ENCODE measurements at regions not wholly inside any gene's neighbourhood (a gene's known extent, or its start where the extent isn't known, plus 50 kb on each side); places are given as distances from the start of the nearest gene placed in this dataset.
"Not testable (repeated sequence)": the region's sequence is repeated elsewhere in the genome, so short reads cannot be mapped to it uniquely, and the experiment has no call there.

DNA sequence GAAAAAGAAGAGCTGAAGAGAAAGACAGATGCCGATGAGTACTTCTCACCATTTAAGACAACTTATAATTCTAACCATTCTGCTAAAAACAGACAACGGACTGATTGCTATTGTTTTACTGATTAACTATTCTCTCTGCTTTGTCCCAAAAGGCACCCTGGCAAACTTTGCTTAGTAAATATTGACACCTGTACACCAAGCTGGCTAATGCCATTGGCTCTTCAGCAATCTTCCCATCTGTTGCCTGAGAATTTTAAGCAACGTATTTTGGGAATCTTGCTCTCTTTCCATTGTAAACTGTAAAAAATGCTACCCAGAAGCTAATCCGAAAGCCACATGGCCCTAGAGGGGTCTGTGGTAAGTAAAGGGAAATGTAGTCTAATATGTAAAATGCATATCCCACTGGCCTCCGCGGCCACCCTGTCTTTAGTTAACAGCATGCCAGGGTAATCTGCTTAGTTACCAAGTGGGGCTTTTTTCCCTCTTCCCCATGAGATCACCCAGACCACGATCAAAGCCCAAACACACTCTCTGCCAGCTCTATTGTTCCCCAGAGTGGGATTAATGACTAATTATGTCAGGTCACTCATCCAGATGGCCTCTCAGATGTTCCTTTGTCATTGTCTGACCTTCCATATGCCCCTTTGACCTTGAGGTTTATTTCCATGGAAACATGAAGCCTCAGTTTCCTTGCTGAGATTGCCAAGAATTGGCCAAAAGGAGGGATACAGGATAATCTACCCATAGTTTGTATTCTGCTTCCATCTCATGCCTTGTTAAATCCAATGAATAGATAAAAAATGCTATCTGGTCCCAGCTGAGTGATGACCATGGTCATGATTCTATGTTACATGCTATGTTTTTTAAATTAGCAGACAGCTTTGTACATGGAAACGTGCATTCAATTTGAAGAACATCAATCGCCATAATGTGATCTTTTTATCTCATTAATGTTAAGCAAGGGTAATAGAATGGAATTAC is 216.4 kb upstream of the MCHR2 start:
- DNase-seq (ENCODE audit: low spot score in 2 of 2), result no peak
- H3K27ac Mint-ChIP-seq (ENCODE audit: low read depth), result no peak overlapping the region
- H3K4me3 Mint-ChIP-seq, result no peak overlapping the region
- no peaks in the 10 kb centered on the region for H3K36me3 Mint-ChIP-seq (ENCODE audit: insufficient read depth)
- no peaks in the 10 kb centered on the region for H3K4me1 Mint-ChIP-seq
- no peaks in the 10 kb centered on the region for H3K9me3 Mint-ChIP-seq
- H3K27me3 Mint-ChIP-seq, result peaks cover 26% of the 10 kb centered on the region
- no peak for ATAC-seq (replicated peaks; ENCODE audit: extremely low read depth, poor library complexity, severe bottlenecking)

DNA sequence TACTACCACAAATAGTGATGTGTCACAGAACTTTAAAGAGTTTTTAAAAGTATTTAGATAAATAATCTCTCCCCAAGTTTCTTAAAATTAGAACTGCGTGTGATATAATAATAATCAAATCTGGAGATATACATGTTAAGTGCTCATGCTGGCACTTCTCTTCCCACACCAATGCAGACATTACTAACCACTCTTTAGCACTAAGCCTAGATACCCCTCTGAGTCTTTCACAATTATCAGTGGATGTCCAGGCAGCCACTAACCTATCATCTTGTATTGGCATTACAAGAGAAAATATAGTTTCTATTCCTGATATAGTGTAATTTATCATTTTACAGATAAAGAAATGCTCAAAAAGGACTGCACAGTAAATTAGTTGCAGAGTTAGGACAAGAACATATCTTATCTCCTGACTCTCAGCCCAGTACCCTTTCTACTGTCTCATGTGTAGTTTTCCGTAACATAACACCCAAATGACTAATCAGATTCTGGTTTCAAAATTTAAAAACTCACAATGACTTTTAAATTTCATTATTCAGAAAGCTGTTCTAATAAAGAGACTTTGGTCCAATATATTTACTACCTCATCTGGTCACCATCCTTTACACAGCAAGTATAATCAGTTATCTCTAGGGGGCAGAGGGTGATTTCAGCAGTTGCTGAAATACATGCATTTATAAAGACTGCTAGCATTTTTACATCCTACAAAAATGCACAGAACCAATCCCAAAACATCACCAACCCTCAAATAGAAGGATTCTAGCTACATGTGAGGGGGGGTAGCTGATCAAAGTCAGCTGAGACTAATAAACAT is 215.5 kb upstream of the MCHR2 start:
- DNase-seq (ENCODE audit: low spot score in 2 of 2) (no peak), ATAC-seq (replicated peaks; ENCODE audit: extremely low read depth, poor library complexity, severe bottlenecking) (no peak)
- no peaks in the 10 kb centered on the region for H3K4me1 Mint-ChIP-seq
- H3K36me3 Mint-ChIP-seq (ENCODE audit: insufficient read depth), result no peaks in the 10 kb centered on the region
- peaks cover 32% of the 10 kb centered on the region for H3K27me3 Mint-ChIP-seq
- no peak overlapping the region for H3K27ac Mint-ChIP-seq (ENCODE audit: low read depth)
- no peak overlapping the region for H3K4me3 Mint-ChIP-seq
- no peaks in the 10 kb centered on the region for H3K9me3 Mint-ChIP-seq

DNA sequence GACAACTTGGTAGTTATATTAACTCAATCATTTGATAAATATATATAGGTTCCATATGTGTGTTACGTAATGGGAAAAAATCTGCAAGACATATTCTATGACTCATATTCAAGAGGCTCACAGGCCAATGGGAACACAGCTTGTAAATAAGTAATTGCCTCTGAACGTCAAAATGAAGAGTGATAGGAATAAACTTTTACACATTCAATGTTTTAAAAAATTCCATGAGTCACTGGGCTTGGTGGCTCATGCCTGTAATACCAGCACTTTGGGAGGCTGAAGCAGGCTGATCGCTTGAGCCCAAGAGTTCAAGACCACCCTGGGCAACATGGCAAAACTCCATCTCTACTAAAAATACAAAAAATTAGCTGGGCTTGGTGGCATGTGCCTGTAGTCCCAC is 209.4 kb upstream of the MCHR2 start:
- H3K27ac Mint-ChIP-seq (ENCODE audit: low read depth), result no peak overlapping the region
- no peaks in the 10 kb centered on the region for H3K36me3 Mint-ChIP-seq (ENCODE audit: insufficient read depth)
- no peaks in the 10 kb centered on the region for H3K9me3 Mint-ChIP-seq

DNA sequence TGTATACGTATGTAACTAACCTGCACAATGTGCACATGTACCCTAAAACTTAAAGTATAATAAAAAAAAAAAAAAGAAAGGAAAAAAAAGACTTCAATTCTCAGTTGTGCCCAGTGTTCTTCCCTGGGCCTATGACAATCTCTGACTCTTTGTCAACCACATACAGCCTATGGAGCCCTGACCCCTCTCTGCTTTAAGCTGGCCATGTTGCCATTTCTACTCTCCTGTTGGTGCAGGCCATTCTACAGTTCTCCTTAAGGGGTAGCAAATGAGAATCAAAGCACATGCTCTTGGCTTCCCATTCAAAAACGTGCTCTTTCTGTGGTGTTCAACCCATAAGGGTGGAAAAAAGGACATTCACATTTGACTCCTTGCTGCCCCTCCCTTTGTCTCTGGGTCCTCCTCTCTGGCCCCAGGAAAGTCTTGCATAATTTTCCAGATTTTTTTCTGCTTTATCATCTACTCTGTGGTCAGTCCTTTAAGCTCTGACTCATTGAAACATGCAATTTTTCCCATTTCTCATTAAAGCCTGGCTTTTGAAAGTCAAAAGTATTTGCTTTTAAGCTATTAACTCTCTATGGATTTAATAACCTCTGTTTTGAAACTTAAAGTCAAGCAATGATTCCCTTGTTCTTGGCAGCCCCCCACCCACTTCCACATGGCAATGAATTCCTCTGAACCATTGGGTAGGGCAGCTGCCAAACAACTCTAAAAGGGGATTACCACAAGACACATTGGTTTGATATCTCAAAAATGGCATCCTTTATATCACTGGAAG is 208.6 kb upstream of the MCHR2 start:
- Mint-ChIP-seq H3K36me3 (ENCODE audit: insufficient read depth) (no peaks in the 10 kb centered on the region), H3K4me1 (no peaks in the 10 kb centered on the region), H3K9me3 (no peaks in the 10 kb centered on the region), H3K27me3 (peaks cover 12% of the 10 kb centered on the region), H3K27ac (ENCODE audit: low read depth) (no peak overlapping the region), H3K4me3 (no peak overlapping the region)
- ATAC-seq (replicated peaks; ENCODE audit: extremely low read depth, poor library complexity, severe bottlenecking) (no peak), DNase-seq (ENCODE audit: low spot score in 2 of 2) (no peak)

More for the DNA sequence above, 209.4 kb upstream of the MCHR2 start:
- Mint-ChIP-seq H3K4me3 (no peak overlapping the region), H3K4me1 (no peaks in the 10 kb centered on the region), H3K27me3 (peaks cover 12% of the 10 kb centered on the region)
- DNase-seq (ENCODE audit: low spot score in 2 of 2) (no peak), ATAC-seq (replicated peaks; ENCODE audit: extremely low read depth, poor library complexity, severe bottlenecking) (no peak)

DNA sequence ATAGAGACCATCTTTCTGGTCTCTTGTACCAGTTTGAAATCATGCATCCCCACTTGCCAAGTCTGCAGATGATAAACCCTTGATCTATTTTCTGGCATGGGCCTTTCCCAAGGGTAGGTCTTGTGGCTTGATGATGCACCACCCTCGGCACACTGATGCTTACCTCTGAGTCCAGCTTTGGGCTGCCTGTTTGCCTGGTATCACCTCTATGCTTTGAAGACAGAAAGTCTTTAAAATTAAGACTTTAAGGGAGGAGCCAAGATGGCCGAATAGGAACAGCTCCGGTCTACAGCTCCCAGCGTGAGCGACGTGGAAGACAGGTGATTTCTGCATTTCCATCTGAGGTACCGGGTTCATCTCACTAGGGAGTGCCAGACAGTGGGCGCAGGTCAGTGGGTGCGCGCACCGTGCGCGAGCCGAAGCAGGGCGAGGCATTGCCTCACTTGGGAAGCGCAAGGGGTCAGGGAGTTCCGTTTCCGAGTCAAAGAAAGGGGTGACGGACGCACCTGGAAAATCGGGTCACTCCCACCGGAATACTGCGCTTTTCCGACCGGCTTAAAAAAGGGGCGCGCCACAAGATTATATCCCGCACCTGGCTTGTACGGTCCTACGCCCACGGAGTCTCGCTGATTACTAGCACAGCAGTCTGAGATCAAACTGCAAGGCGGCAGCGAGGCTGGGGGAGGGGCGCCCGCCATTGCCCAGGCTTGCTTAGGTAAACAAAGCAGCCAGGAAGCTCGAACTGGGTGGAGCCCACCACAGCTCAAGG is 202.4 kb upstream of the MCHR2 start:
- not testable (repeated sequence) for H3K4me1 Mint-ChIP-seq; H3K27ac Mint-ChIP-seq (ENCODE audit: low read depth); ATAC-seq (replicated peaks; ENCODE audit: extremely low read depth, poor library complexity, severe bottlenecking); DNase-seq (ENCODE audit: low spot score in 2 of 2); H3K27me3 Mint-ChIP-seq; H3K36me3 Mint-ChIP-seq (ENCODE audit: insufficient read depth); H3K4me3 Mint-ChIP-seq; H3K9me3 Mint-ChIP-seq

DNA sequence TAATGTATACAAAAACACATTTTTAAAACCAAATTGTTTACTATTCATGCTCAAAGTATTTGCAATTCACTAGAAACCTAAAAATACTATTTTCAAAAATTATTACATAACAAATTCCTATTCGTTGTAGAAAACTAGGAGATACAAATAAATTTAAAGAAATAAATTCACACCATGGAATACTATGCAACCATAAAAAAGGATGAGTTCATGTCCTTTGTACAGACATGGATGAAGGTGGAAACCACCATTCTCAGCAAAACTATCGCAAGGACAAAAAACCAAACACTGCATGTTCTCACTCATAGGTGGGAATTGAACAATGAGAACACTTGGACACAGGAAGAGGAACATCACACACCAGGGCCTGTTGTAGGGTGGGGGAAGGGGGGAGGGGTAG is 201.2 kb upstream of the MCHR2 start:
- DNase-seq (ENCODE audit: low spot score in 2 of 2); H3K4me3 Mint-ChIP-seq; H3K27ac Mint-ChIP-seq (ENCODE audit: low read depth); H3K27me3 Mint-ChIP-seq; H3K36me3 Mint-ChIP-seq (ENCODE audit: insufficient read depth); H3K4me1 Mint-ChIP-seq; ATAC-seq (replicated peaks; ENCODE audit: extremely low read depth, poor library complexity, severe bottlenecking); H3K9me3 Mint-ChIP-seq: not testable (repeated sequence)

DNA sequence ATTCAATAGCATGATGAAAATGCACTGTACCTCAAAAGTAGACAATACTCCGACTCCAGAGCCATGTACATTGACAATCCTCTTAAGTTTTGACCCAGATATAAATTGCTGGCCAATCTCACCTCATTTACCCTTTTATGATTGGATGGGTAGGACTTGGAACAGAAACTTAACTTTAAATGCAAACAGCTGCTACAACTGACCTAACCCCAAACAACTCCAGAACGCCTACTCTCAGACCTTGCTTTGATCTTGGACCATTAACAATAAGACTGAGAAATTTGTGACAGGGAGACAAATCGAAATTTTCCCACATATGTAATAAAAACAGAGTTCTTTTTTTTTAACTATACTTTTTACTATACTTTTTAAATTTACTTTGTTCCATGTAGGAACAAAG is 200.5 kb upstream of the MCHR2 start:
- ATAC-seq (replicated peaks; ENCODE audit: extremely low read depth, poor library complexity, severe bottlenecking), result no peak
- peaks cover 7% of the 10 kb centered on the region for H3K27me3 Mint-ChIP-seq
- no peaks in the 10 kb centered on the region for H3K4me1 Mint-ChIP-seq
- DNase-seq (ENCODE audit: low spot score in 2 of 2), result no peak
- no peaks in the 10 kb centered on the region for H3K9me3 Mint-ChIP-seq
- no peaks in the 10 kb centered on the region for H3K36me3 Mint-ChIP-seq (ENCODE audit: insufficient read depth)
- no peak overlapping the region for H3K27ac Mint-ChIP-seq (ENCODE audit: low read depth)
- no peak overlapping the region for H3K4me3 Mint-ChIP-seq

DNA sequence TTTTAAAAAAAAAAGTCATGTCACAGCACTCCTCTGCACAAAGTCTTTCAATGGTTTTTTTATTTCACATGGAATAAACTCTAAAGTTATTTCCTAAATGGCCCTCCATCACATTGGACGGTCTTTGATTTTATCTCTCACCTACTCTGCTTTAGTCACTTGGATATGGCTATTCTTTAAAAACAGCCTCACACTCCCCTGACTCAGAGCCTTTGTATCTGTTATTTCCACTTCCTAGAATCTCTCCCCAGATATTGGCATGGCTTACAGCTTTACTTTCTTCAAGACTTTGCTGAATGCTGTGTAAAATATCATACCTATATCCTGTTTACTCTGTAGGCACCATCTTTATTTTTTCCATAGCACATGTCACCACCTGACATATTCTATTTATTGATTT is 194.7 kb upstream of the MCHR2 start:
- ATAC-seq (replicated peaks; ENCODE audit: extremely low read depth, poor library complexity, severe bottlenecking) (no peak), DNase-seq (ENCODE audit: low spot score in 2 of 2) (no peak)
- H3K4me3 Mint-ChIP-seq, result no peak overlapping the region
- H3K9me3 Mint-ChIP-seq, result no peaks in the 10 kb centered on the region
- H3K4me1 Mint-ChIP-seq, result no peaks in the 10 kb centered on the region
- no peak overlapping the region for H3K27ac Mint-ChIP-seq (ENCODE audit: low read depth)
- no peaks in the 10 kb centered on the region for H3K27me3 Mint-ChIP-seq
- H3K36me3 Mint-ChIP-seq (ENCODE audit: insufficient read depth), result no peaks in the 10 kb centered on the region

DNA sequence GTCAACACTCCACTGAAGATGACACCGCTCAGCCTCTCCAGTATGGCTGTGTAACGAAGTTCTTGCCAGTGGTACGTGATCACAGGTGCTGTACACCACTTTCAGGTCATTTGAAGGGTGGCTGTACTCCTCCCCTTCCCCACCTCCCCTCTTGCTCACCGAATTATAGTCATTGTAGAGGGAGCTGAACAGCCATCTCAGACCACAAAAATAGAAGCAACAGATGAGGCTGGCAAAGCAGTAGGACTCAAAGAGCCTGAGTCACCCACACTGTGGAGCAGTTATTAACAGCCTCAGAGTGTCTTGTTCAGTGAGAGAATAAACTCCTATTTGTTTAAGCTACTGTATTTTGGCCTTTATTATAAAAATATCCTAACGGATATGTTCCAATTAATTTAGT is 192.5 kb upstream of the MCHR2 start:
- H3K4me3 Mint-ChIP-seq, result no peak overlapping the region
- H3K4me1 Mint-ChIP-seq, result no peaks in the 10 kb centered on the region
- H3K27me3 Mint-ChIP-seq, result no peaks in the 10 kb centered on the region
- DNase-seq (ENCODE audit: low spot score in 2 of 2) (no peak), ATAC-seq (replicated peaks; ENCODE audit: extremely low read depth, poor library complexity, severe bottlenecking) (no peak)
- H3K27ac Mint-ChIP-seq (ENCODE audit: low read depth), result no peak overlapping the region
- no peaks in the 10 kb centered on the region for H3K36me3 Mint-ChIP-seq (ENCODE audit: insufficient read depth)
- no peaks in the 10 kb centered on the region for H3K9me3 Mint-ChIP-seq

DNA sequence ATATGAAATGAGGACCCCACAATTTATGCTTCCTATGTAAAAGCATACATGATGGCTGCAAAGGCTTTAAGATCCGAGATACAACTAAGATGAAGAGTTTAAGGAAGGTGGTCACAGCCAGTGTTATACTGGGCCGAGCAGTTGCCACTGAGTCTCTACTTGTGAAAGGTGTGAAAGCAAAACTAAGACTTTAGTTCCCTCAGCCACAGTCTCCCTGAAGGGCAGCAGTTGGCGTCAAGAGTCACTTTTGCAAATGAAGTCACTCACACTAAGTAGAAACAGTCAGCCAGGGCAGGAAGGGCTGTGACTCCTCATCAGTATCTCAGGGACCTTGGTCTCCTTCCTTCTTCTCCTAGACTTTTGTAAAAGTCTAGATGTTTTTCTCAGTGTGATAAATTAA is 191.6 kb upstream of the MCHR2 start:
- H3K4me1 Mint-ChIP-seq, result no peaks in the 10 kb centered on the region
- H3K4me3 Mint-ChIP-seq, result no peak overlapping the region
- no peak for DNase-seq (ENCODE audit: low spot score in 2 of 2)
- H3K9me3 Mint-ChIP-seq, result no peaks in the 10 kb centered on the region
- no peaks in the 10 kb centered on the region for H3K27me3 Mint-ChIP-seq
- no peak for ATAC-seq (replicated peaks; ENCODE audit: extremely low read depth, poor library complexity, severe bottlenecking)
- no peak overlapping the region for H3K27ac Mint-ChIP-seq (ENCODE audit: low read depth)
- no peaks in the 10 kb centered on the region for H3K36me3 Mint-ChIP-seq (ENCODE audit: insufficient read depth)

DNA sequence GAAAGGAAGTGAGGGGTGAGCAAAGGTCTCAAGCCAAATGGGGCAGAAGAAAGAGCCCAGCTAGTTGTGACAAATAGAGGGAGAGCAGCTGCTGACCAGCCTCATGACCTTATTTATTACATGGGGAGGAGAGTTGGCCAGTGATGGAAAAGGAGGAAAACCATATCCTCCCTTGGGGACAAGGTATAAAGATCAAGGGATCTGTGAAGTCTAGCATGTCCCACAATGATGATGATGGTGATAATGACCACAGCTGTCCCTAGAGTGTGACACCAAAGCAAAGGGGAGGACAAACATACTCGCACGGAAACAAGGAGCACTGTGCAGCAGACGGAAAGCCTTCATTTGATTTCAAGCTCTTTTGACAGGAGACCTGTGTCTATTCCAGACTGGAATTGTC is 190.4 kb upstream of the MCHR2 start:
- Mint-ChIP-seq H3K9me3 (no peaks in the 10 kb centered on the region), H3K4me1 (no peaks in the 10 kb centered on the region), H3K27me3 (no peaks in the 10 kb centered on the region), H3K36me3 (ENCODE audit: insufficient read depth) (no peaks in the 10 kb centered on the region), H3K4me3 (no peak overlapping the region), H3K27ac (ENCODE audit: low read depth) (no peak overlapping the region)
- no peak for ATAC-seq (replicated peaks; ENCODE audit: extremely low read depth, poor library complexity, severe bottlenecking)
- no peak for DNase-seq (ENCODE audit: low spot score in 2 of 2)

DNA sequence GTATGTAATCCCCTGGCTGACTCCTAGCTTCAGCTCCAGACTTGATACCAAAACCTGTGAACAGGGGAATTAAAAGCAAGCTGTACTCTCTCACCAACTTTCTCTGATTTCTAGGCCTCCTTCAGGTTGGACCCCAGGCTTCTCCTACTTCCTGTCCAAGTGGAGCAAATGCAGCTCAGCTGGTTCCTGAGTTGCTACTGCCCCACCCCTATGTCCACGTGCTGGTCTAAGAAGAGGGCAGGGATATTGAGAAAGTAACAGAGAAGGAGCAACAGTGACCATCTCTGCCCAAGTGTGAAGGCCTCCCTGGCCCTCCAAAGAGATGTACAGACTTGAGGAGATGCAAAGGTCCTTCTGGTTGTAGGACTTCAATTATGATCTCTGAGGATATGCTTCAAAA is 188.3 kb upstream of the MCHR2 start:
- Mint-ChIP-seq H3K4me3 (no peak overlapping the region), H3K36me3 (ENCODE audit: insufficient read depth) (no peaks in the 10 kb centered on the region), H3K27me3 (no peaks in the 10 kb centered on the region), H3K27ac (ENCODE audit: low read depth) (no peak overlapping the region), H3K4me1 (no peaks in the 10 kb centered on the region), H3K9me3 (no peaks in the 10 kb centered on the region)
- ATAC-seq (replicated peaks; ENCODE audit: extremely low read depth, poor library complexity, severe bottlenecking), result no peak
- no peak for DNase-seq (ENCODE audit: low spot score in 2 of 2)

Measured in central memory CD8-positive, alpha-beta T cell (primary cell).